ENCODE measurements at regions not wholly inside any gene's neighbourhood (a gene's known extent, or its start where the extent isn't known, plus 50 kb on each side); places are given as distances from the start of the nearest gene placed in this dataset.
"Not testable (repeated sequence)": the region's sequence is repeated elsewhere in the genome, so short reads cannot be mapped to it uniquely, and the experiment has no call there.

DNA sequence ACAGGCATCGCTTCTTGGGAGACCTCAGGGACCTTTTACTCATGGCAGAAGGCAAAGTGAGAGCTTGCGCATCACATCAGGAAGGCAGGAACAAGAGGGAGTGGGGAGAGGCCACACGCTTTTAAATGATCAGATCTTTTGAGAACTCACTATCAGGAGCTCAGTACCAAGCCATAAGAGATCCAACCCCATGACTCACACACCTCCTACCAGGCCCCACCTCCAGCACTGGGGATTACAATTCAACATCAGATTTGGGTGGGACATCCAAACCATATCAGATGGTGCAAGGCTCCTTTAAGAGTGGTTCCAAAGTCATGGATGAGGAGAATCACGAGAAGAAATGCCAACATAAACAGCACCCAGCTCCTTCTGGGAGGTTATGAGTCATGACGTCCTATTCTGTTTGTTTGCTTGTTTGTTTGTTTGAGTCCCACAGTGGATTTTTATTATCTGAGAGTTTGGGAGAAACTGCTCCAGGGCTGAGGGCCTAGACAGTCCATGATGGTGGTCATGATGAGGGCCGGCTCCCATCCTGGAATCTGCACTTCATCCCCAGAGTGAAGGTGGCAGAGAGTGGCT lies 453.5 kb downstream of the GADD45G start:
- no peak for DNase-seq (ENCODE audit: low read depth)

DNA sequence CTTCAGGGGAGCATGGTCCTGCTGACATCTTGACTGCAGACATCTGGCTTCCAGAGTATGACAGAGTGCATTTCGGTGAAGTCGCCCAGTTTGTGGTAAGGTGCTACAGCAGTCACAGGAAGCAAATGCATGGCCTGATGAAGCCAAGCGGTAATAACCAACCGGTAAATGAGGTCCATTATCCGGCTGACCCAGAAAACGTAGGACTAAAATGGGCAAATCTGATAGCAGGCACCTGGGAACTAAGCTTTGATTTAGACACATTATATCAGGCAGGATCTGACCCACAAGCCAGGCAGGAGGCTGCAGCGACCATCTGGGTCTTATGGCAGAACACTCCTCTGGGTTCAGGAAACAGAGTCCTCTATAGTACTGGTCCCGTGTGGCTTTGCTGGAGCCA lies 454.6 kb downstream of the GADD45G start:
- DNase-seq (ENCODE audit: low read depth): no peak

DNA sequence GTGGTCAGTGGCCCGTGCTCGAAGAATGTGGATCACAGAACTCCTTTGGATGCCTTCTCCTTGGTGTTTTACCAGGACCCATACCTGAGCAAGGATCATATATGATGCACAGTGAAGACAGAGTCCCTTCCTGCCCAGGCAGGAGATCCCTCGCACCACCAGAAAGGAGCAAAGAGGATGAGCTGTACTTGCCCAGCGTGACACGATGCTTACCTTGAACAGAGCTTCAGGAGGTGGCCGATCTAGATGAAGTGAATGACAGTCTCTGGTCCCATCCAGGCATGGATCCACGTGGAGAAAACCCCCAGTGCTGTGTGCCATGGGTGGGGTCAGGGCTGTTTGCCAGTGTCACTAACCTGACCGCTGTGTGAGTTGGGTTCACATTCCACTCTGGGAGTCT lies 455.4 kb downstream of the GADD45G start:
- no peak for DNase-seq (ENCODE audit: low read depth)

GRCh38 chr9:90061187-90061586 lies 456.4 kb downstream of the GADD45G start:
- no peak for DNase-seq (ENCODE audit: low read depth)

DNA sequence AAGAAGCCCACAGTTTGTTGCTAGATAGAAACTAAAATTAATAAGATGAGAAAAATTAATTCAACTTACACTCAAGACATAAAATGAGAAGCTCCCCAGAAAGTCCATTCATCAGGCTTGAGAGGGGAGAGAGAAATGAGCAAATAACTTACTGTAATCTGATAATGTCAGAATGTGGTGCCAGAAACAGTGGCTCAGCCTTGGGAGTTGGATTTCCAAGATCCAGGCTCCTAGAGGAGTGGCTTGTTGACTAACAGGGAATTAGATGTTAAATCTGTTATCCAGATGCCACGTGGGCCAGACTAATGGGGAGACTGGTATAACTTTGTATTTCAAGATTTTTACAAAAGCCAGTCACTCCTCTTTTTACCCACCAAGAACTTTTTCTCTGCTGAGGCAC lies 458.2 kb downstream of the GADD45G start:
- DNase-seq (ENCODE audit: low read depth): no peak

GRCh38 chr9:90064248-90064647 lies 459.4 kb downstream of the GADD45G start:
- DNase-seq (ENCODE audit: low read depth): no peak

DNA sequence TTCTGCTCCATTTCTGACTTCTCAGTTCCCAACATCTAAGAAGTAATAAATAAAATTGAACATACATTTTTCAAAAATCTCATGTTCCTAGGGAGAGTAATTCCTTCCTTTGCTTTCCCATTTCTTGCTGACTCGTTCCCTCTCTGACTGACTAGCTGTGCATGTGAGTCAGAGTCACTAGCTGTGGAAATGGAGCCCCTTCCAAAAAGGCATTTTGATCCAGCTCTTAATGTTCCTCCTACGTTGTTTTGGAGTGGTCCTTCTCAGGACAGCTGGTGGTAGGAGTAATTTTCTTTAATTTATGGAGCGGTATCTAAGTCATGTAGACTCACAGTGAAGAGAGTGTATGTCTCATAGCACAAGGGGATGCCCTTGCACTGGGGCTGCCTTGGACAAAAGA lies 460.2 kb downstream of the GADD45G start:
- DNase-seq (ENCODE audit: low read depth): no peak

DNA sequence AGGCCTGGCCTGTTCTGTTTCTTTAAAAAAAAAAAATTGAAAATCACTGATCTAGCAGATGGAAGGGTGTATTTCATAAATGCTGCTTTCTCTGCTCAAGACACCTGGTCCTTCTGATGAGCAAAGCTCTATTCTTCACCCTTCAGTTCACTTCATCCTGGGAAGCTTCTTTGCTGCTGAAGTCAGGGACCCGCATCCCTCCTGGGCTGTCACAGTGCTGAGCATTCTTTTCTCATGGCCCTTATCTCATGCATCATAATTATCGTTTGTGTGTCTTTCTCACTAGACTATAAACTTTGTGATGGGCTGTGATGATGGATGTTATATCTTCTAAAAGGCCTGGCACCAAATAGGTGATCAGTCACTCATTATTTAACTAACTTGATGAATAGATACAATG lies 461.0 kb downstream of the GADD45G start:
- no peak for DNase-seq (ENCODE audit: low read depth)

GRCh38 chr9:90069085-90069484 lies 464.3 kb downstream of the GADD45G start:
- DNase-seq (ENCODE audit: low read depth): no peak

DNA sequence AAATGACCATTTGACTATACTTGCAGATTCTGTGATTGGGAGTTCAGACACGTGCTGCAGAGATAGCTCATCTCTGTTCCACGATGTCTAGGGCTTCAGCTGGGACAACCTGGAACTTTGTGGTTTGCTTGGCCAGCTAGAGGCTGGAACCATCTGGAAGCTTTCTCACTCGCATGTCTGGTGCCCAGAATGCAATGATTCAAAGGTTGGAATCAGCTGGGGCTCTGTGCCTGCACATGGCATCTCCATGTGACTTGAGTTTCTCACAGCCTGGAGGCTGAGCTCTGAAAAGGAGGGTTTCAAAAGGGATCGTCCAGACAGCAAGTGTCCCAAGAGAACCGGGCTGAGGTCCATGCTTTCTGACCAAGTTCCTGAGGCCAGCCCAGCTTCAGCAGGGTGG lies 465.2 kb downstream of the GADD45G start:
- DNase-seq (ENCODE audit: low read depth): no peak

DNA sequence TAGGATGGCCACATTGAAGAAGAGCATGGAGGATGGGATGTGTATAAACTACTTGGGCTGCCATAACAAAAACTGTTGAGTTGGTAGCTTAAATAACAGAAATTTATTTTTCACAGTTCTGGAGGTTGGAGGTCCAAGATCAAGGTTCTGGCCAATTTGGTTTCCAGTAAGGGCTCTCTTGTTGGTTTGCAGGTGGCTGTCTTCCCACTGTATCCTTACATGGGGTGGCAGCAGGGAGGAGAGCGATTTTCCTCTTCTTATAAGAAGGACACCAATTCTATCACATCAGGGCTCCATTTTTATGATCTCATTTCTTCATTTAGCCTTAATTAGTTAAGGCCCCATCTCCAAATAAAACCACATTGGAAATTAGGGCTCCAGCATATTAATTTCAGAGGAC lies 465.7 kb downstream of the GADD45G start:
- DNase-seq (ENCODE audit: low read depth): no peak

DNA sequence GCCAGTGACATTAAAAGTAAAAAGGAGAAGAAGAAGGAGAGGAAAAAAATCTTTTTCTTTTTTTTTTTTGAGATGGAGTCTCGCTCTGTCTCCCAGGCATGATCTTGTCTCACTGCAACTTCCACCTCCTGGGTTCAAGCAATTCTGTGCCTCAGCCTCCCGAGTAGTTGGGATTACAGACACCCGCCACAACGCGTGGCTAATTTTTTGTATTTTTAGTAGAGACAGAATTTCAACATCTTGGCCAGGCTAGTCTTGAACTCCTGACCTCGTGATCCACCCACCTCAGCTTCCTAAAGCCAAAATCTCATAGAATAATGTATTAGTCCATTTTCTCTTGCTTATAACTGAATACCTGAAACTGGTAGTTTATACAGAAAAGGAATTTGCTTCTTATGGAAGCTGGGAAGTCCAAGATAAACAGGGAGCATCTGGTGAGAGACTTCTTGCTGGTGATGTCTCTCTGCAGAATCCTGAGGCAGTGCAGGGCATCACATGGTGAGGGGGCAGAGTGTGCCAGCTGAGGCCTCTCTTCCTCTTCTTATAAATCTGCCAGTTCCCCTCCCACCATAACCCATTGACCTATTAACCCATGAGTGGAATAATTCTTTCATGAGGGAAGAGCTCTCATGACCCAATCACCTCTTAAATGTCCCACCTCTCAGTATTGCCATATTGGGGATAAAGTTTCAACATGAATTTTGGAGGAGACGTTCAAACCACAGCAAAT lies 466.3 kb downstream of the GADD45G start:
- no peak for DNase-seq (ENCODE audit: low read depth)

DNA sequence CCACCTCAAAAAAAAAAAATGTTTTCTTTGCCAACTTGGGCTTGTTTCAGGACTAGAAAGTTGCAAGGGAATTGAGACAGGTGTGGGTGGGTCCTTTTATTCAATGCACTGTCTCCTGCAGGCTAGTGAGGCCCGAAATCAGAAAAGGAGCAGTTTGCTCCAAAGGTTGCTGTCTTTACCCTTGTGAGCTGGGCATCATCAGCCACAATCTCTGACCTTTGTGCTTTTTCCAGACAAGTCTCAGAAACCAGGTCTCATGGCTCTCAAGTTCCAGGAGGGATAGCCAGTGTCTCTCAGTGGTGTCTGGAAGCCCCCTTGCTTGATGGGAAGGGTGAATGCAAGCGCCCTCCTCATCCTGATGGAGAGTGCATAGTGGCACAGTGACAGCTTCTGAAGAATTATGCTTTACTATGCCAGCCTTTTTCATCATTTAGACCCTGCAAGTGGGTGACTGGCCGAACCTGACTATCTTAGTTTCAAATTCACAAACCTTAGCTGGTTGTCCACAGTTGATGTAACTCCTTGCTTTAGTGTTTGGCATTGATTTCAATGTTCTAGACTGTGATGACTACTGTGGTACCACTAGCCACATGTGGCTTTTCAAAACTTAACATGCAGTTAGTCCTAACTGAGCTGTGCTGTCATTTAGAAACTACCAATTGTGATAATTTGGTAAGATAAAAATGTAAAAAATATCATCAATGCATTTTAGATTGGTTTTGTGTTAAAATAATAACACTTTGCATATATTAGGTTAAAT lies 468.6 kb downstream of the GADD45G start:
- no peak for DNase-seq (ENCODE audit: low read depth)

- no peak for DNase-seq (ENCODE audit: low read depth)
These were observed 469.6 kb downstream of the GADD45G start for GRCh38 chr9:90074316-90074962.

DNA sequence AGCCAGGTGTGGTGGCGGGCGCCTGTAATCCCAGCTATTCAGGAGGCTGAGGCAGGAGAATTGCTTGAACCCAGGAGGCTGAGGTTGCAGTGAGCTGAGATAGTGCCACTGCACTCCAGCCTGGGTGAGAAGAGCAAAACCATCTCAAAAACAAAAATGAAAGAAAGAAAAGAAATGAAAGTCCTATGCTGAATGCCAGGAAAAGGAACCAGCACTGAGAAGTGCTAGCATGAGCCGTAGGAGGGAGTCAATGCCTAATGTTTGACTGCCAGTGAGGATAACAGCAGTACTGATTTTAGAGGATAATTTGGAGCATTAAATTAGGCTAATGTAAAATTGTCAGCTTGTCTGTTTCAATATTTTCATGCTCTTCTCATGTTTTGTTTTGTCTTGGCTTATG lies 472.8 kb downstream of the GADD45G start:
- DNase-seq (ENCODE audit: low read depth): not testable (repeated sequence)

DNA sequence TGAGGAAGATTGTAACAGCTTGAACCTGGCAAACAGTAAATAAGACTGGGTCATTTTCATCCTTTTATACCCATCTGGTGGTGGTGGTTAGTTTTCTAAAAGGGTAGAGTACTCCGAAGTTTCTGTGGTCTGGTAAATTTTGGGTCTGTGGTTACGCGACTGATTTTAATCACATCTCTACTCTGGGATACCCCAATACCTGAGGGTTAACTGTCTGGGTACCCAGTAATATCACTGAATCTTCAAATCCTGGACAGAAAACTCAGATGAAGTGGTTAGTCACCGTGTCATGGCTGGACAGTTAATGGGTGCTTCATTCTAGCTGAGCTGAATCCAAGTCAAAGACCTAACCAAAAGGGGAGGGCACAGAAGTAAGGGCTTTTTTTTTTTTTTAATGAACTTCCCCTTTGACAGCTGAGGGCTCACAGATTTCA lies 474.2 kb downstream of the GADD45G start:
- DNase-seq (ENCODE audit: low read depth): no peak

DNA sequence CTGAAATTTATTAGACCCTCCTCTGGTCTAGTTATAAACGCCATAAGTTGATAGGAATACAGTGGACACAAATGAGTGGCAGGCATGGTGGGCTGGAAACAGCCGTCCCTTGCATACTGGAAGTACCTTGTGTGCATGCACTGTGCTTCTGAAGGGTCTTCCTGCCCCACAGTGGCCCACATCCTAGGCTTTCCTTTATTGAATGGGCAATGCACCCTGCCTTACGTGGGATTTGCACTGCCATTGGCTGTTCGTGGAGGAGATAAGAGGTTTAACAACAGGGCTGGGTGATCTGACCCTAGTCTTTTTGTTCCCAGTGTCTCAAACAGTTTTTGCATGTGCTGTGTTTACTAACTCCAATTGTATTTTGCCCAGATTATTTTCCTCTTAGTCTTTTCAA lies 480.8 kb downstream of the GADD45G start:
- DNase-seq (ENCODE audit: low read depth): no peak

GRCh38 chr9:90086101-90086511 lies 481.3 kb downstream of the GADD45G start:
- no peak for DNase-seq (ENCODE audit: low read depth)

GRCh38 chr9:90088434-90088833 lies 483.6 kb downstream of the GADD45G start:
- no peak for DNase-seq (ENCODE audit: low read depth)

DNA sequence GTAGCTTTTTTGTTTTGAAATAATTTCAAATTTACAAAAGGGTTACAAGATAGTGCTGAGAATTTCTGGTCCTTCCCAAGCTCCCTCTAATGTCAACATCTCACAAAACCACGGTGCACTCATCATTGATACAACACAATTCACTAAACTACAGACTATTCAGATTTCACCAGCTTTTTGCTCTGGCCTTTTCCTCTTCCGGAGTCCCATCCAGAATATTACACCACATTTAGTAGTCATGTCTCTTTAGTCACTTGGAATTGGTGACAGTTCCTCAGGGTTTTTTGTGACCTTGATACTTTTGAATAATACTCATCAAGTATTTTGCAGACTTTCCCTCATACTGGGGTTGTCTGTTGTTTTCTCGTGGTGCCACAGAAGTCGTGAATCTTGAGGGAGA lies 484.0 kb downstream of the GADD45G start:
- DNase-seq (ENCODE audit: low read depth): no peak

DNA sequence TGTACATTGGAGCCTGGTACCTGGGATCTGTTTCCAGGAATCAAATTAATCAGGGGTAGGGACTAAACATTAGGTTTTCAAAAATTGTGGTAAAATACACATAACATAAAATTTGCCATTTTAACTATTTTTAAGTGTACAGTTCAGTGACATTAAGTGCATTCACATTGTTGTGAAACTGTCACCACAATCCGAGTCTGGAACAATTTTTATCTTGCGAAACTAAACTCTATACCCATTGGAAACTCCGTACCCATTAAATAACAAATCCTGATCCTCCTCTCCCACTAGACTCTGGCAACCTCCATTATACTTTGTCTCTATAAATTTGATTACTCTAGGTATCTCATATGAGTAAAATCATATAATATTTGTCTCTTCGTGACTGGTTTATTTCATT lies 486.2 kb downstream of the GADD45G start:
- DNase-seq (ENCODE audit: low read depth): no peak

- DNase-seq (ENCODE audit: low read depth): no peak
These were observed 487.7 kb downstream of the GADD45G start for GRCh38 chr9:90092508-90092907.

GRCh38 chr9:90095682-90096081 lies 490.9 kb downstream of the GADD45G start:
- no peak for DNase-seq (ENCODE audit: low read depth)

Measured in M059J (cell line).